ENCODE measurements at regions not wholly inside any gene's neighbourhood (a gene's known extent, or its start where the extent isn't known, plus 50 kb on each side); places are given as distances from the start of the nearest gene placed in this dataset.

DNA sequence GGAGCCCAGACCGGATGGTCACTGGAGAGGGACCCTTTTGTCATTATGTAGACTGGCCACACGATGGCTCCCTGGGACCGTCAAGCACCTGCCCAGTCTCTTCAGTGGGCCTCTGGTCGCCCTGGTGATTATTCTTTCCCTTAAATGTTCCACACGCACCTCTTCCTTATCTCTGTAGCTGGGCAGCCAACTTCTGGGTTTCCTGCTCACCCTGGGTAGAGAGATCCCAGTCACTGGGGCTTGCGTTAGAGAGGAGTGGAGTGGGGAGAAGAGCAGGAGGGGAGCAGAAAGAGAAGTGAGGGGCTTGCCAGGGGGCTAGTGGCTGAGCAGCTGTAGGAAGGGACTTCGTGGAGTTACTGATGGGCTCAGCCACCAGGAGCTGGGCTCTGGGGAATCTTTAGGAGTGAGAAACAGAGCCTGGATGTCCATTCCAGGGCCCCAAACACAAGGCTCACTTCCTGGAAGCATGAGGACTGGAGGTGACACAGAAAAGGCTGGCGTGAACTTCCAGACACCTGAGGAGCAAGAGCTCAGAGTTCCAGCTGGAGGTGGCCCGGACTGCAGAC lies 150.1 kb downstream of the DHX35 start:
- no peak for DNase-seq (ENCODE audit: low read depth in 2 of 2)

DNA sequence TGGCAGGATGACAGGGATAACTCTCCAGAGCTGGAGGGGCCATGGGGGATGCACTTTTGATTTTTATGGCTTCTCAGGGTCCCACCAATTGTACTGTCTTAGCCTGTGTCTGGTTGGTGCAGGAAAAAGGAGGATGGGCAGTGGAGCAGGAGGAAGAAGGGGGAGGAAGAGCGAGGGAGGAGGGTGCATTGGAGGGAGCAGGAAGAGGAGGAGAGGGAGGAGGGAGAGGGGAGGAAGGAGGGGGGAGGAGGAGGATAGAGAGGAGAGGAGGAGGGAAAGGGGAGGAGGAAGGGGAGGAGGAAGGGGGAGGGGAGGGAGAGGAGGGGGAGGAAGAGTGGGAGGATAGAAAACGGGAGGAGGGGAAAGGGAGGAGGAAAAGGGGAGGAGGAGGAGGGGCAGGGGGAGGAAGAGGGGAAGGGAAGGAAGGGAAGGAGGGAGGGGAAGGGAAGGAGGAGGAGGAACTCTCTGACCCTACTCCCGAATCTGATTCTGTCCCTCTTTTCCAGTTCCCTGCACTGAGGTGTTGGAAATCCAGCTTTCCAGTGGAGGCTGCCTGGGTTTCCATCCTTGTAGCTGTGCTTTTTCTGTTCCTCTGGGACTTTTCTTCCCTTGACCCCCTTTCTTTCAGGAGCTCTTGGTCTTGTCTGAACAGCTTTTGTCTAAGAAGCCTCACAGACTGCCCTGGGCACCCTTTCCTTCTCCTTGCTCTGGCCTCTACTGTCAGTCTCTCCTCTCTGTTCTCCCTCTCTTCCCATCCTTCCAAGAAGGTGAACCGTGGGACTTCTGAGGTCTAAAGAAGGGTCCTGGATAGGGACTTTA lies 149.4 kb downstream of the DHX35 start:
- no peak for DNase-seq (ENCODE audit: low read depth in 2 of 2)

DNA sequence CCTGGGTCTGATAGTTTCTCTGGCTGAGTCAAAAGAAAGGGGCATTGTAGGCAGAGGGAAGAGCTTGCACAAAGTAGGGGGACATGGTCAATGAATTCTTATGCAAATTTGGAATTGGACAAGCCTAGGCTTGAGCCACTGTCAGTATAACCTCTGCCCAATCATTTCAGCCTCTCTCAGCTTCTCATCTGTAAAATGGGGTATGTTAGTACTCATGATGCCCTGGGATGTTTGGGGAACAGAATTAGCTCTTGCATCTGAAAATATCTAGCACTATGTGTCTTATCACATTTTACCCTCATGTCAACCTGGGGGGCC lies 148.6 kb downstream of the DHX35 start:
- DNase-seq (ENCODE audit: low read depth in 2 of 2) = no peak

DNA sequence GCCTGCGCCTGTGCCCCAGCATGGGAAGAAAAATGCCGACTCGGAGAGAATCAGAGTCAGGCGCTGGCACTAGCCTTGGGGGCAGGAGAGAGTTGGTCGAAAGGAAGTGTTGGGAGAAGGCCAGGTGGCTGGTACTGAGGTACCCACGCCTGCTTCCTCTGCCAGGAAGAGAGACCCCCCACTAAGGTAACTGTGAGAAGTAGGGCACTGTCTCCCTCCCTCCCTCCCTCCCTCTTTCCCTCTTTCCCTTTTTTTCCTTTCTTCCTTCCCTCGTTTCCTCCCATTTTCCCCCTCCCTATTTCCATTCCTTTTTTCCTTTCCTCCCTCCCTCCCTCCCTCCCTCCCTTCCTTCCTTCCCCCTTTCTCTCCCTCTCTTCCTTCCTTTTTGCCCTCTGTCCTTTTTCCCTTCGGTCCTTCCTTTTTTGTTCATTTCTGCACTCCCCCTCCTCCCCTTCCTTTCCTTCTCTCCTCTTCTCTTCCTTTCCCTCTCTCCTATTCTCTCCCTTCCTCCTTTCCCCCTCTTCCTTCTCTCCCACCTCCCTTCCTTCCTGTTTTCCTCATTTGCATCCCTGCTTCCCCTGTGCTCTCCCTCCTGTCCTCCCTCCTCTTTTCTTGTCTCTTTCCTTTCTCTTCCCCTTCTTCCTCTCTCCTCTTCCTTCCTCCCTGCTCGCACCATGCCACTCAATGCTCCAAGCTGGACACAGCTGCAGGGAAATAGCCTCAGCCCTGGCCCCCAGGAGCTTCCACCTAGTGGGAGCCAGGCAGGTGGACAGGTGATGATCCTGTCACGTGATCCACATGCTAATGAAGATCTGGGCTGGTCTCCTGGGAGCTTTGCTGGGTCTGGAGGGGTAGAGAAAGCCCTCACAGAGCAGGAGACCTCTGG lies 148.0 kb downstream of the DHX35 start:
- DNase-seq (ENCODE audit: low read depth in 2 of 2) = no peak

DNA sequence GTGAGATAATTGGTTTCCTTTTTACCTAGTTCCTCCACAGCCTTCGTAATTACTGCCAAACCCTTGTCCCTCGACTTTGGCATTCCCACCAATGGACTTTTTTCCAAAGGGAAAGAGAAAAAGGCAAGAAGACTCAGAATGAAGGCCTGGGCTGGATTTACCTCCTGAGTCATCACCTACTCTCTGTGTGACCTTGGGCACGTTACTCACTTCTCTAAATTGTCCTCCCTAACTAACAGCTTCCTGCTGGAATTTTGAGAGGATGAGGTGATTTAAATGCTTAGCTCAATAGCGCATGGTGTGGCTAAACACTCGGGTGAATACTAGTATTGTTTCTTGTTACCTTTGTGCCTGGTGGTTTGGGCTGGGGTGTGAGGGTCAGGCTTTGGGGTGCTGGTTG lies 146.6 kb downstream of the DHX35 start:
- DNase-seq (ENCODE audit: low read depth in 2 of 2) = no peak

DNA sequence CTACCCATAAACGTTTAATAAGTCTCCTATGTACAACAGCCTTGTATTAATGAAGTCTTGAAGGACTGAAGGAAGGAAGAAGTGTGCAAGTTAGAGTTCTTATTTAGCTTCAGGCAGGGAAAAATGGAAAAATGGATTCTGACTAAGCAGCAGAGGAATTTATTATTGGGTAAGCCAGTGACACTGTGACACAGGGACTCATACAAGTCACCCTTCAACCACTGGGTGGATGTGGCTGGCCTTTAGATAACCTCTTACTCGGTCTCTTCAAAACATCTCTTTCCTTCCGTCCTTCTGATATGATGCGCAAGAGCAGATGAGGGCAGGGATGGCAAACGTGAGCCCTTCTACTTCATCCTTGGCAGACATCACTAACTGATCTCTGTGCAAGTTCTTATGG lies 145.6 kb downstream of the DHX35 start:
- DNase-seq (ENCODE audit: low read depth in 2 of 2) = no peak

DNA sequence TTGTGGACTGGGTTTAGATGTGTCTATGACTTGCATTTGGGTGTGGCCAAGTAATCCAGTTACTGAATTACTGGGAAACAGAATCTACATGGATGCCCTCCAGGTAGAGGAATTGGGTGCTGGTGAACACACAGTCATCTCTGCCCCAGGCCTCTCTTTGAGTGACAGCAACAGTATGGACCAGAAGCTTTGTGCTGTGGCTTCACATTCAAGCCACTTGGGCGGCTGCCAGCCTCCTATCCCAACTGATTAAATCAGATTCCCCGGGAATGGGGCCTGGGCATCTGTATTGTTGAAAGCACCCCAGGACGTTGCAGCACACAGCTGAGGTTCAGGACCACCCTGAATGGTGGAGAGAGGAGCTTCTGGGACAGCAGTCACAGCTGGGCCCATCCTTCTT lies 144.6 kb downstream of the DHX35 start:
- DNase-seq (ENCODE audit: low read depth in 2 of 2) = no peak

DNA sequence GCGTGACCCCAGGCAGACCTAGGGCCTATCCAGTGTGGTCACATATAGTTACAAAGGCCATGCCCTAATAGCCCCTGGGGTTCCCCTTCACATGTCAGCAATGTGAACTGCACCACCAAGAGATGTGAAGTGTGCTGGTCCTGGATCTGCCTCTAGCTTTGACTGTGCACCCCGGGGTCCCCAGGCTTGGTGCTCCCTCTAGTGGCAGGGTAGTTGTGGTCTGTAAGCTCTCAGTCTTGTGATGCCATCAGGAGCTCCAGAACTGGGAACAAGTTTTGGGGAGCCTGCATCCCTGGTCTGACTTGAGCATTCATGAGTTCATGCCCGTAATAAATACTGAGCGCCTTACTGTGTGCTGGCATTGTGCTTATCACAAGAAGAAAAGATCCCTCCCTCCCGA lies 143.4 kb downstream of the DHX35 start:
- no peak for DNase-seq (ENCODE audit: low read depth in 2 of 2)

DNA sequence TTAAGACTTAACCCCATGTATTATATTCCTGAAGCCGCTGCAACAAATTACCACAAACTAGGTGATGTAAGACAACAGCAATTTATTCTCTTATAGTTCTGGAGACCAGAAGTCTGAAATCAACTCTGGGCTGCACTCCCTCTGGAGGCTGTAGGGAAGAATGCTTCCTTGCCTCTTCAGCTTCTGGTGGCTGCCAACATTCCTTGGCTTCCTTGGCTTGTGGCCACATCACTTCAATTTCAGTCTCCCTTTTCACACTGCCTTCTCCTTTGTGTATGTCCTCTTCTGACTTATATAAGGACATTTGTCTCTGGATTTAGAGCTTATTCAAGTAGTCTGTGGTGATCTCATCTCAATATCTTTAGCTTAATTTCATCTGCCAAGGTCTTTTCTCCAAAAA lies 141.6 kb downstream of the DHX35 start:
- DNase-seq (ENCODE audit: low read depth in 2 of 2) = no peak

DNA sequence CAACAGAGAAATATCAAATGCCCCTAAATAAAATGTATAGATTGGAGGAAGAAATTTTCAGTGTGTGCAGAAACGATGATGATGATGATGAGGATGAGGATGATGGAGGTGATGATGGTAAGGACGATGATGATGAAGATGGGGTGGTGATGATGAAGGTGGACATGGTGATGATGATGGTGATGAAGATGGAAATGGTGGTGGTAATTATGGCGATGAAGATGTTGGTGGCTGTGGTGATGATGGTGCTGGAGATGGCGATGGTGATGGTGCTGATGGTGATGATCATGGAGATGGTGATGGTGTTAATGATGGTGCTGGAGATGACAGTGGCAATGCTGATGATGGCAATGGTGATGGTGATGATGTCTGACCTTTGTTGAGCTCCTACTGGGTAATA lies 141.2 kb downstream of the DHX35 start:
- no peak for DNase-seq (ENCODE audit: low read depth in 2 of 2)

DNA sequence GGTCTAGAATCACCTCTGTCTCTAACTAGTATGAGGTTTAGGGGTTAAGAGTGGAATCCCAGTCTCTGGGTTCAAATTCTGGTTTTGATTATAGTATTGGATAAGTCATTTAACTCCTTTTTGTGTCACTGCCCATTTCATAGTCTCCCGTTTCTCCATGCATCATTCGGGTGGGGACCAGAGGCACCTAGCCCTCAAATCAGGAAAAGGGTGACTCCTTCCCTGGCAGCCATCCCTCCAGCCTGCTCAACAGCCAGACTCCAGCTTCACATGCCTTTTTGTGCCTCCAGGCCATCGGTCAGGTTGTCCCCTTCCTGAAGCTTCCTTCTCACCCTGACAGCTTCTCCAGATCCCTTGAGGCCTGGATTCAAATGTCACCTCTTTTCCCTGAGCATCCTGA lies 139.8 kb downstream of the DHX35 start:
- no peak for DNase-seq (ENCODE audit: low read depth in 2 of 2)

DNA sequence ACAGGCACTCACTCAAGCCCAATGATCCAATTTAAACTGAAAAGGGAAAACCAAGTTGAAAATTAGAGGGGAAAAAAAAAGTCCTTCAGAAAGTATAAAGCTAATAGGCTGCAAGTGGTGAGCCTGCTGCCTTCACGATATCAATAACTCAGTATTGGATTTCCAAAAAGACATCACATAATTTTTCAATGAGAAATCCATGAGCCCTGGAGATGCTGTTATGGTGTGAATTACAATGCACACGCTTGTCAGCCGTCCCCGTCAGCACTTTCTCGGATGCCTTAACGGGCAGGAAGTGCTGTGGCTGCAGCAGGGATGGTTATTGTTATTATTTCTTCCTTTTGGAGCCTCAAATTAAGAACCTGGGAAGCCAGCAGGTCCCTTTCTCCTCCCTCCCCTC lies 138.5 kb downstream of the DHX35 start:
- no peak for DNase-seq (ENCODE audit: low read depth in 2 of 2)

DNA sequence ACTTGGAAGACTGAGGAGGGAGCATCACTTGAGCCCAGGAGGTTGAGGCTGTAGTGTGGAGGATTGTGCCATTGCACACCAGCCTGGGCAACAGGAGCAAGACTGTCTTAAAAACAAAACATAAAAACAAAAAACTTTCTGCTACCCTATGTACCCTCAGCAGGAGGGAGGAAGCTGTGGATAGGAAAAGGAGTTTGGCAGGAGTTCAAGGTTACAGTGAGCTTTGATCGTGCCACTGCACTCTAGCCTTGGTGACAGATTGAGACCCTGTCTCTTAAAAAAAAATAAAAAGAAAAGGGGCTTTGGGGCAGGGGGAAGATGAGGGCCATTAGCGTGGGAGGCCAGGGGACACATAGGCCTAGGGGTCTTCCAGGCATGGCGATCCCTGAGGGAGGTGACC lies 135.7 kb downstream of the DHX35 start:
- no peak for DNase-seq (ENCODE audit: low read depth in 2 of 2)

DNA sequence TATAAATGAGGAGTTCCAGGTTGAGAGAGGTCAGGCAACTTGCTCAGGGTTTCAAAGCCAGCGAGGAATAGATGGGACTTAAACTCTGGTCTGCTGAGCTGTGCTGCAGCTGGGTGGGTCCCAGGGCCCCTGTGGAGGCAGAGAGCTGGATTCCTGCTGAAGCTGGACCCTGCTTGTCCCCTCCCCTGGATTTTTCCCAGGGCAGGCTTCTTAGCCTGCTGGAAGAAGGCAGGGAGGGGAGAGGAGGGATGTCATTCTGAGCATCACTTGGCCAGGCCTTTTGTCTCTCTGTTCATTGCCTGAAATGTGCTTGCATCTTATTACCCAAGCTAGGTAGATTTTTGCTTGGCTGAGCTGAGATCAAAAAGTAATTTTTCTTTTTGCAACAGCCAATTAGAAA lies 133.7 kb downstream of the DHX35 start:
- no peak for DNase-seq (ENCODE audit: low read depth in 2 of 2)

DNA sequence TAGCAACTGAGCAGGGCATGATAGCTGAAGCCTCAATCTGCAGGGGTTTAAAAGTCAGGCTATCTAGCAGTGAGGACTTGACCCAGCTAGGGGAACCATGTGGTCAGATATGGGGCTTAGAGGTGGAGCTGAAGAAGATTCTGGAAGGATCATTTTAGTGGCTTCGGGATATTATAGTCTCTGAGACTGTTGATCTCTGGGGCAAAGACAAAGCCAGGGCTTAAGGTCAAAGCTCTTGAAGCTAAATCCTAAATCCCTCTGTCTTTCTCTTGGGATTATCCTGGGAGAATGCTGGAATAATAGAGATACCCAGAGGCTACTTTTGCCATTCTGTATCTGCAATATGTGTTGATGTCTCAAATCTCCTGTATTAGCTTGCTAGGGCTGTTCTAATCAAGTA lies 132.2 kb downstream of the DHX35 start:
- no peak for DNase-seq (ENCODE audit: low read depth in 2 of 2)

DNA sequence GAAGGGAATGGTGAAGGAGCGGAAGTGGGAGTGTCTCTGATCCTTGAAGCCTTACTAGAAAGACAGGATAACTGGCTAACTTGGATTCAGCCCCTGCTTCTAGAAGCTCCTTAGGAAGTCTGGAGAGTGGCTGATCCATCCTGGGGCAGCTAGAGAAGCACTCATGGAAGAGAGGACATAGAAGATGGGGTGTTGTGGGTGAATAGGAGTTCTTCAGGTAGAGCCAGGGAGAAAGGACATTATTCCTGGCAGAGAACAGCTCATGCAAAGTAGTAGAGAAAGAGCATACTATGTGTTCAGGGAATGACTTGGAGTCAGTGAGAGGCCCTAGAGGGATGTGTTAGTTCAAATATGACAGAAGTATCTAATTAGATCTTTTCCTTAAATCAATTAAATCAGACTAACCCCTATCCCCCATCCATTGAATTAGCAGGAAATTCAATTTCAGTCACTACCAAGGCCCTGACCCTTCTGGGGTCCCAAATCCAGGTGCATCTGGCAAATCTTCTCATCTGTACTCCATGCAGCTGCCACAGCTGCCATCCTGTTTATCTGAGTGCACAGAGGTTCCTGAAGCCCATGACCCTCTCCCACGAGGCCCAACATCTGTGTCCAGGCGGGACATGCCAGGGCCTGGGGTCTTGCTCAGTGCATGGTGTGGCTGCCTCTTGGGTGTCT lies 130.7 kb downstream of the DHX35 start:
- DNase-seq (ENCODE audit: low read depth in 2 of 2) = no peak

DNA sequence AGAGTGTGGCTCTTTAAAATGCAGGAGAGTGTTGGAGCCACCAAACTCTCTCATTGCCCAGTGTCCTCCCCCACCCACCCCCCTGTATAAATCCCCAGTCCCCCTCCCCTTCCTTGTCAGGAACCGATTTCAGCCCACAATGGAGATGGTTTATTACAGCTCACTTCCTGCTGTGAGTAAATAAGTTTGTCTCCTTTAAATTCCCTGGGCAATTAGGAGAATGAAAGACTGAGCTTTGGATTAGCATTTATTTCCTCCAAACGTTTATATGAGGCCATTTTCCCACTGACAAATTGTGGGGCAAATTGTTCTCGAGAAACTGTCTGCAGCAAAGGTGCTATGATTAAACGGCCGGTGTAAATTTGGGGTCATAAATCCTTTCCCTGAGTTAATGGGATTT lies 128.8 kb downstream of the DHX35 start:
- DNase-seq (ENCODE audit: low read depth in 2 of 2) = no peak

DNA sequence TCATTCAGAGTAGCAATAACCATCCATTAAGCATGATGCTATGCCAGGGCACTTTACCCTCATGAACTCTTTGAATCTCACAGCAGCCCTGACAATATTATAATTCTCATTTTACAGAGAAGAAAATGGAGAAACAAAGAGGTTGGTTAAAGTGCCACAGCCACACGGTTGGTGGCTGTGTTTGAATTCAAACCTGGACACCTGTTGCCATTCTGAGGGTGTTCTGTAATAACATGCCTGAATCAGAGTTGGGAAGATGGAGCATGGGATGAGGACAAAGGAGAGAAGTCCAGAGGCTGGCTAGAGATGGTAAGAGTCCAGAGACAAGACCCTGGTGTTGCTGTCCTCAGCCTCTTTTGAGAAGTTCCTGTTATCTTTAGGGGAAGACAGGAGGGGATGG lies 127.7 kb downstream of the DHX35 start:
- DNase-seq (ENCODE audit: low read depth in 2 of 2) = no peak

Measured in stimulated activated CD4-positive, alpha-beta T cell treated with anti-CD3 and anti-CD28 coated beads, Interleukin-1b, Interleukin-23, amount 100 ng/mL, for 4 hours (primary cell).